RWPE2 (cell line): ENCODE measurements at regions not wholly inside any gene's neighbourhood (a gene's known extent, or its start where the extent isn't known, plus 50 kb on each side); places are given as distances from the start of the nearest gene placed in this dataset.

Experiments
- ATAC-seq: fragments of 200-7000 bp; cut with Tn5 transposase; 3 replicates; pipeline ENCODE4 v1.9.1; 2021; ENCODE audit warnings: low read depth
- DNase-seq: peaks from one replicate; pipeline ENCODE4 v3.0.0-alpha.2; 2020; ENCODE audit warnings: low spot score
- H3K27ac ChIP-seq: fragments of 450-650 bp; 2 replicates; pipeline ENCODE4 v1.5.1; 2017; ENCODE audit warnings: mild to moderate bottlenecking; ENCODE audit not compliant: poor library complexity, severe bottlenecking
- H3K27me3 ChIP-seq: fragments of 250-450 bp; sonication (Bioruptor Pico); 2 replicates; pipeline ENCODE4 v1.5.1; 2021; ENCODE audit warnings: mild to moderate bottlenecking, moderate library complexity; ENCODE audit not compliant: insufficient read depth, poor library complexity, severe bottlenecking
- H3K36me3 ChIP-seq: fragments of 250-450 bp; sonication (Bioruptor Pico); 2 replicates; pipeline ENCODE4 v1.5.1; 2020; ENCODE audit warnings: low read depth, mild to moderate bottlenecking, moderate library complexity
- H3K4me1 ChIP-seq: fragments of 250-450 bp; sonication (Bioruptor Pico); 2 replicates; pipeline ENCODE4 v1.5.1; 2021; ENCODE audit warnings: mild to moderate bottlenecking, moderate library complexity; ENCODE audit not compliant: insufficient read depth, poor library complexity, severe bottlenecking
- H3K4me3 ChIP-seq: fragments of 250-450 bp; sonication (Bioruptor Pico); 2 replicates; pipeline ENCODE4 v1.5.1; 2021; ENCODE audit warnings: mild to moderate bottlenecking, moderate library complexity; ENCODE audit not compliant: severe bottlenecking
- H3K9me3 ChIP-seq: fragments of 250-450 bp; sonication (Bioruptor Pico); 2 replicates; pipeline ENCODE4 v1.5.1; 2021; ENCODE audit warnings: mild to moderate bottlenecking, moderate library complexity; ENCODE audit not compliant: severe bottlenecking
- TF ChIP-seq, protein P1 (sequence below): fragments of 450-650 bp; IDR thresholded peaks from one replicate; pipeline ENCODE4 v1.5.1; 2017; ENCODE audit warnings: mild to moderate bottlenecking, moderate library complexity; ENCODE audit not compliant: poor library complexity, severe bottlenecking

DNA sequence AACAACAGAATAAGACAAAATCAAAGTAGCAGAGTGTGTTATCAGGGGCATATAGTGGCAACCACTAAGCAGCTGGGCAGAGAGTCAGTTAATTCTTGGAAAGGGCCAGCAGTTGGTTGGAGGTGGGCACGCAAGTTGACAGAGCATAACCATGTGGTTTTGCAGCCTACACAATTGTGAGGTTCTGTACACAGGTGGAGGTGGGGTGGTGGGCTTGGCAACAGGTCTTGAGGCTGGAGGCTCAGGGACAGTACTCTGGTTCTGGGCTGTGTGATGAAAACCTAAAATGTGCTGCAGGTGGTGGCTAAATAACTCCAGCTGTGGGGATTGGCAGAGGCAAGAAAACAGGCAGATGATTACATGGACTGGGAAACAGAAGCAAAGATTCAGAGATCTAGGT, 1112.7 kb downstream of the PDHA2 start:
- H3K27me3 ChIP-seq: no peaks in the 10 kb centered on the region
- H3K9me3 ChIP-seq: no peaks in the 10 kb centered on the region
- TF ChIP-seq, protein P1, sequence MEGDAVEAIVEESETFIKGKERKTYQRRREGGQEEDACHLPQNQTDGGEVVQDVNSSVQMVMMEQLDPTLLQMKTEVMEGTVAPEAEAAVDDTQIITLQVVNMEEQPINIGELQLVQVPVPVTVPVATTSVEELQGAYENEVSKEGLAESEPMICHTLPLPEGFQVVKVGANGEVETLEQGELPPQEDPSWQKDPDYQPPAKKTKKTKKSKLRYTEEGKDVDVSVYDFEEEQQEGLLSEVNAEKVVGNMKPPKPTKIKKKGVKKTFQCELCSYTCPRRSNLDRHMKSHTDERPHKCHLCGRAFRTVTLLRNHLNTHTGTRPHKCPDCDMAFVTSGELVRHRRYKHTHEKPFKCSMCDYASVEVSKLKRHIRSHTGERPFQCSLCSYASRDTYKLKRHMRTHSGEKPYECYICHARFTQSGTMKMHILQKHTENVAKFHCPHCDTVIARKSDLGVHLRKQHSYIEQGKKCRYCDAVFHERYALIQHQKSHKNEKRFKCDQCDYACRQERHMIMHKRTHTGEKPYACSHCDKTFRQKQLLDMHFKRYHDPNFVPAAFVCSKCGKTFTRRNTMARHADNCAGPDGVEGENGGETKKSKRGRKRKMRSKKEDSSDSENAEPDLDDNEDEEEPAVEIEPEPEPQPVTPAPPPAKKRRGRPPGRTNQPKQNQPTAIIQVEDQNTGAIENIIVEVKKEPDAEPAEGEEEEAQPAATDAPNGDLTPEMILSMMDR: no peak
- no peak for ATAC-seq
- no peak overlapping the region for H3K4me3 ChIP-seq
- H3K4me1 ChIP-seq: no peaks in the 10 kb centered on the region
- DNase-seq: no peak
- no peak overlapping the region for H3K27ac ChIP-seq
- H3K36me3 ChIP-seq: no peaks in the 10 kb centered on the region

DNA sequence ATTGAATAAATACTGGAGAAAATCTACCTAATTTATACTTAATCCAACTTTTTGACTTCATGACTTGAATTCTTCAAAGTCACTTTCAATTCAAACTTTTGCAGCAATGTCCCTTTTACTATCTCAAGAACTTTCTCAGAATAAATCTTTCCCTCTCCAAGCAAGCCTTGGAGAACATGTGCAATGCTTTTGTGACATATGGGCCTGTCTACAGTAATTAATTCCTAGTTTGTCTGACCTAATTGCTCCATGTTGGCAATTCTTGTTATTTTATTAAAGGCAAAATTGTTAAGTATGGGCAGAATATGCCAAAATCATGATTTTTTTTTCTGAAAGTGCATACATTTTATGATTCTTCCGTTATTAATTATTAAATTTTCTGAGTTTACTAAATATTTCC, 1115.3 kb downstream of the PDHA2 start:
- Histone ChIP-seq H3K36me3 (no peaks in the 10 kb centered on the region), H3K27me3 (peaks cover 6% of the 10 kb centered on the region), H3K4me3 (no peak overlapping the region), H3K4me1 (no peaks in the 10 kb centered on the region), H3K27ac (no peak overlapping the region), H3K9me3 (no peaks in the 10 kb centered on the region)
- DNase-seq (no peak), ATAC-seq (no peak)
- TF ChIP-seq, protein P1: no peak

DNA sequence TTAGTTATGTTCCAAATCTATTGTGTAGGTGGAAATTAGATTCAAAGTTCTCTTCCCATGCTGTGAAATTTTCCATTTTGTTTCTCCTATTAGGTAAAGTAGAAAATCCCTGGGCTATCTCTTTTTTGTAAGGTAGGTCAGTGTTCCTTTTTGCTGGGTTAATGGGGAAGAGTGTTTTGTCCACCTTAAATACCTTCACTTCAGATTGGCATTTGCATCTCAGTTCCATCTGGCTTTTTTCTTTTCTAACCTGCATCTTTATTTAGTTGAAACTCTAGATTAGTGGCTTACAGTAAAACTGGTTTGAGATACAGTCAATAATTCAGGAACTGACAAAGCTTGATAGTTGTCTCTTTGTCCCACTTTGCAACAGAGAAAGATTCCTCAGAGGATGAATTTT, 1115.8 kb downstream of the PDHA2 start:
- H3K4me3 ChIP-seq: no peak overlapping the region
- no peaks in the 10 kb centered on the region for H3K9me3 ChIP-seq
- TF ChIP-seq, protein P1: no peak
- no peak overlapping the region for H3K27ac ChIP-seq
- H3K27me3 ChIP-seq: peaks cover 6% of the 10 kb centered on the region
- DNase-seq (no peak), ATAC-seq (no peak)
- H3K4me1 ChIP-seq: no peaks in the 10 kb centered on the region
- H3K36me3 ChIP-seq: no peaks in the 10 kb centered on the region

DNA sequence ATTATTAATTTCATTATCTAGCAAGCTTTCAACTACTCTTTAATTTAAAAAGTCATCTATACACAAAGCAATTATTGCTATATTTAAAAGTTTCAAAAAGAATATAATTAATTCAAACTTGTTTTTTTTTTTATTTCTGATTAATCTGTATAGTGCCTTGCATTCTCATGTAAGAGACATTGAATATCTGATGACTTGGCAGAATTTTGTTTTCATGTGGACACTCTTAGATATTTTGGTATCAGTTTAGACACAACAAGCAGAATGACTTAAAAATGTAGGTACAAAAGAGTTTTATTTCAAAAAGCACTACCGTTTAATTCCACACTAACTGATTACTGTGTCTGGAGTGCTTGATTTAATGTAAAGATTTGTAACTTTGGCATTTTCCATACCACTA, 1129.6 kb downstream of the PDHA2 start:
- H3K27me3 ChIP-seq: no peaks in the 10 kb centered on the region
- TF ChIP-seq, protein P1: no peak

DNA sequence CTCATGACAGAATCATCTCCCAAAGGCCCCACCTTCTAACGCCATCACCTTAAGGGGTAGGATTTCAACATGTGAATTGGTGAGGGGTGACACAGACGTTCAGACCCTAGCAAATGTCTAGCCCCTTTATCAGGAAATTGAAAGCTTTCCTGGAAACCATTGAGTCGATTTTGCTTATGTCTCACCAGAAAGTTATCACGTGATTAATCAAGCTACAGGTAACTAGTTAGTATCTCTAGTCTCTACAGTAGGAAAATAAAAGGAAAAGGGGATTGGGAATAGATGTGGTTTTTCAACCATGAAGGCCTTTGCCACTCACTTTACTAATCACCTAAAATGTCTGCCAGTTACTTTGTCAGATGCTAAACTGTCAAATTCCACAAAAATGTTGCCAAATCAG, 1133.0 kb downstream of the PDHA2 start:
- Histone ChIP-seq H3K4me3 (no peak overlapping the region), H3K27me3 (no peaks in the 10 kb centered on the region), H3K36me3 (no peaks in the 10 kb centered on the region), H3K27ac (no peak overlapping the region), H3K4me1 (peaks cover 3% of the 10 kb centered on the region), H3K9me3 (no peaks in the 10 kb centered on the region)
- ATAC-seq (no peak), DNase-seq (no peak)
- TF ChIP-seq, protein P1: no peak

More for the DNA sequence above, 1129.6 kb downstream of the PDHA2 start:
- no peak overlapping the region for H3K4me3 ChIP-seq
- ATAC-seq (no peak), DNase-seq (no peak)
- no peaks in the 10 kb centered on the region for H3K9me3 ChIP-seq
- H3K36me3 ChIP-seq: no peaks in the 10 kb centered on the region
- peaks cover 3% of the 10 kb centered on the region for H3K4me1 ChIP-seq
- no peak overlapping the region for H3K27ac ChIP-seq
